HCT116 (cell line): ENCODE measurements at regions not wholly inside any gene's neighbourhood (a gene's known extent, or its start where the extent isn't known, plus 50 kb on each side); places are given as distances from the start of the nearest gene placed in this dataset.

ENCODE experiments used
- ATAC-seq: fragments of 200-7000 bp; cut with Tn5 transposase; 2 replicates; pipeline ENCODE4 v1.9.1; 2020; ENCODE audit warnings: mild to moderate bottlenecking, moderate library complexity
- BruUV-seq: library from RNA; stranded (reverse); fragments of 400-500 nt; replicated peaks from 2 replicates; lab custom pipeline; 2021; lab: Mats Ljungman, UMichigan
- CTCF ChIA-PET: fragments of 300-600 bp; sonication (Branson Sonifier 250); formaldehyde crosslinking; loops from one replicate; lab custom pipeline; 2021; ENCODE audit warnings: antibody characterized with exemption; lab: Charles Lee
- POLR2A ChIA-PET: fragments of 300-600, 350-600 bp; sonication (Branson Sonifier 250); formaldehyde crosslinking; loops from one replicate; lab custom pipeline; 2021; ENCODE audit warnings: antibody characterized with exemption; lab: Charles Lee
- RAD21 ChIA-PET, 2 experiments: fragments of 300-600 bp; sonication (Branson Sonifier 250); formaldehyde crosslinking; loops; one replicate each; lab custom pipeline; 2023; ENCODE audit warnings: low total read pairs in 2 of 2; ENCODE audit not compliant: uncharacterized antibody in 2 of 2, unreplicated experiment in 2 of 2, low non-redundant PET in 1 of 2; lab: Charles Lee
- DNase-seq: peaks from one replicate; pipeline ENCODE4 v3.0.0-alpha.2; 2010; ENCODE audit warnings: low read depth, low spot score
- H2AFZ ChIP-seq: fragments of 200-600 bp; shearing (Covaris generic), sonication (generic); 2 replicates; pipeline ENCODE4 v1.6.1; 2017; ENCODE audit warnings: low read depth, mixed run types, mixed read lengths, antibody characterized with exemption, low read length; ENCODE audit not compliant: poor library complexity, severe bottlenecking
- H3K27ac ChIP-seq: 2 replicates; pipeline ENCODE4 v1.5.1; 2012; ENCODE audit warnings: low read depth, low read length
- H3K27me3 ChIP-seq: fragments of 200-600 bp; sonication (generic); 2 replicates; pipeline ENCODE4 v1.6.1; 2016; ENCODE audit warnings: mixed run types, low read length, mixed read lengths; ENCODE audit not compliant: insufficient read depth
- H3K36me3 ChIP-seq, 2 experiments: fragments of 200-500 bp in 1 of 2; fragments of 200-600 bp in 1 of 2; sonication (Bioruptor generic) in 1 of 2; sonication (generic) in 1 of 2; 2 replicates each; pipeline versions ENCODE4 v1.5.1 to v1.6.1; 2014 to 2016; ENCODE audit warnings: low read length in 2 of 2, inconsistent platforms in 1 of 2, mixed read lengths in 1 of 2, mixed run types in 1 of 2; ENCODE audit not compliant: insufficient read depth in 2 of 2, control insufficient read depth in 1 of 2
- H3K4me1 ChIP-seq, 2 experiments: fragments of 200-600 bp in 1 of 2; sonication (generic) in 1 of 2; 2 replicates each; pipeline versions ENCODE4 v1.5.1 to v1.6.1; 2012 to 2017; ENCODE audit warnings: low read length in 2 of 2, inconsistent platforms in 1 of 2, mild to moderate bottlenecking in 1 of 2, mixed read lengths in 1 of 2, mixed run types in 1 of 2, moderate library complexity in 1 of 2; ENCODE audit not compliant: insufficient read depth in 2 of 2, control insufficient read depth in 1 of 2
- H3K4me2 ChIP-seq: fragments of 200-600 bp; sonication (generic); 2 replicates; pipeline ENCODE4 v1.6.1; 2017; ENCODE audit warnings: mixed run types, low read length, mixed read lengths
- H3K4me3 ChIP-seq, 2 experiments: fragments of 200-600 bp in 1 of 2; sonication (generic) in 1 of 2; replicated peaks in 1 of 2; 2 replicates each; pipeline ENCODE4 v1.5.1; 2011 to 2016; ENCODE audit warnings: low read length in 2 of 2, control low read depth in 1 of 2, low read depth in 1 of 2, mild to moderate bottlenecking in 1 of 2, mixed read lengths in 1 of 2, mixed run types in 1 of 2
- H3K79me2 ChIP-seq: fragments of 200-600 bp; sonication (generic); 2 replicates; pipeline ENCODE4 v1.6.1; 2017; ENCODE audit warnings: mild to moderate bottlenecking, mixed run types, low read length, moderate library complexity, mixed read lengths; ENCODE audit not compliant: insufficient read depth
- H3K9ac ChIP-seq: fragments of 200-600 bp; sonication (generic); 2 replicates; pipeline ENCODE4 v1.6.1; 2016; ENCODE audit warnings: low read length, mixed read lengths
- H3K9me2 ChIP-seq: fragments of 200-600 bp; sonication (generic), shearing (Covaris generic); 2 replicates; pipeline ENCODE4 v1.6.1; 2017; ENCODE audit warnings: mixed run types, mild to moderate bottlenecking, moderate library complexity; ENCODE audit not compliant: insufficient read depth
- H3K9me3 ChIP-seq, 2 experiments: fragments of 200-500 bp in 1 of 2; fragments of 200-600 bp in 1 of 2; sonication (Bioruptor generic) in 1 of 2; sonication (generic) in 1 of 2; 2 replicates each; pipeline ENCODE4 v1.6.1; 2014 to 2017; ENCODE audit warnings: low read length in 2 of 2, mixed read lengths in 2 of 2, inconsistent platforms in 1 of 2, low read depth in 1 of 2, mild to moderate bottlenecking in 1 of 2, mixed run types in 1 of 2, moderate library complexity in 1 of 2; ENCODE audit not compliant: control insufficient read depth in 1 of 2, insufficient read depth in 1 of 2
- H4K20me1 ChIP-seq: fragments of 200-600 bp; sonication (generic), shearing (Covaris generic); 2 replicates; pipeline ENCODE4 v1.6.1; 2017; ENCODE audit warnings: mixed run types, mild to moderate bottlenecking, moderate library complexity; ENCODE audit not compliant: insufficient read depth
- CBX3 ChIP-seq: IDR thresholded peaks from 2 replicates; pipeline ENCODE4 v1.6.1; 2012; ENCODE audit warnings: low read depth
- CEBPB ChIP-seq: IDR thresholded peaks from 2 replicates; pipeline ENCODE4 v1.6.1; 2012; ENCODE audit warnings: low read depth
- EGR1 ChIP-seq: IDR thresholded peaks from 2 replicates; pipeline ENCODE4 v1.6.1; 2012; ENCODE audit warnings: low read depth
- EZH2 ChIP-seq: fragments of 200-600 bp; sonication (generic); IDR thresholded peaks from 2 replicates; pipeline ENCODE4 v1.6.1; 2017; ENCODE audit warnings: antibody characterized with exemption, mixed run types
- EZH2phosphoT487 ChIP-seq: fragments of 200-600 bp; IDR thresholded peaks from 2 replicates; pipeline ENCODE4 v1.6.1; 2018; ENCODE audit warnings: antibody characterized with exemption, borderline replicate concordance
- FOSL1 ChIP-seq: IDR thresholded peaks from 2 replicates; pipeline ENCODE4 v1.6.1; 2012; ENCODE audit warnings: low read depth
- JUND ChIP-seq: IDR thresholded peaks from 2 replicates; pipeline ENCODE4 v1.6.1; 2012
- RAD21 ChIP-seq: IDR thresholded peaks from 2 replicates; pipeline ENCODE4 v1.6.1; 2012; ENCODE audit warnings: low read depth, mild to moderate bottlenecking
- SIN3A ChIP-seq: IDR thresholded peaks from 2 replicates; pipeline ENCODE4 v1.6.1; 2012; ENCODE audit warnings: low read depth
- SP1 ChIP-seq: IDR thresholded peaks from 2 replicates; pipeline ENCODE4 v1.6.1; 2012; ENCODE audit warnings: low read depth
- SRF ChIP-seq: IDR thresholded peaks from 2 replicates; pipeline ENCODE4 v1.6.1; 2012; ENCODE audit warnings: low read depth
- ZNF274 ChIP-seq: fragments of 200-500 bp; sonication (Bioruptor generic); IDR thresholded peaks from 2 replicates; pipeline ENCODE4 v1.6.1; 2014; ENCODE audit warnings: mild to moderate bottlenecking, low read depth, low read length, inconsistent platforms
- intact Hi-C: fragments of 100-400 bp; cut with micrococcal nuclease; formaldehyde crosslinking; loops from 2 replicates; pipeline ENCODE4 v1.10.0; 2022
- TF ChIP-seq, protein P1 (sequence below): IDR thresholded peaks from 2 replicates; pipeline ENCODE4 v1.6.1; 2012; ENCODE audit warnings: low read depth
- TF ChIP-seq, protein P2 (sequence below), 3 experiments: fragments of 200-600 bp in 1 of 3; sonication (generic) in 1 of 3; IDR thresholded peaks in 2 of 3; conservative IDR thresholded peaks in 1 of 3; 2 replicates each; pipeline ENCODE4 v1.5.1; 2012 to 2017; ENCODE audit warnings: low read depth in 2 of 3, low read length in 2 of 3, antibody characterized with exemption in 1 of 3, borderline replicate concordance in 1 of 3, control low read depth in 1 of 3, mild to moderate bottlenecking in 1 of 3, mixed read lengths in 1 of 3, mixed run types in 1 of 3, moderate library complexity in 1 of 3; ENCODE audit not compliant: insufficient read depth in 1 of 3
- TF ChIP-seq, protein P3 (sequence below): IDR thresholded peaks from 2 replicates; pipeline ENCODE4 v1.6.1; 2012

DNA sequence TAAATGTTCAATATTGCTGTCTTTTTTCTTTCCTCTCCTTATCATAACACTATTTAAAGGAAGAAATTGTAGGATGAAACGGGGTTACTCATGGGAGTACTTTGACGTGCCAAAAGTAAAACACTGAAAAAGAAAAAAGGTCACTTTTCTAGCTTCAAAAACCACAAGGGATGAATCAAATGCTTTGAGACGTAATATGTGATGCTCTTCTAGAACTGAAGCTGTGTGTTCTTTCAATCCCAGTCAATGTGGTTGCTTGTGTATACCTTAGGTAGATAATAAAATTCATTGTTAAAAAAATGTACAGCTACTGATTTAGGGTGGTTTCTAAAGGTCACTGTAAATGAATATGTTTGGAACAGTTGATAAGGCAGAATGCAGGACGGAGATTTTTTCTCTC is 538.8 kb upstream of the ZNF717 start:
- H3K9ac ChIP-seq, result no peak overlapping the region
- DNase-seq, result no peak
- H3K4me1 ChIP-seq, result no peaks in the 10 kb centered on the region
- POLR2A ChIA-PET, result no interaction called here
- no peaks in the 10 kb centered on the region for H3K36me3 ChIP-seq
- CTCF ChIA-PET, result no interaction called here
- H3K79me2 ChIP-seq, result no peaks in the 10 kb centered on the region
- no peaks in the 10 kb centered on the region for H4K20me1 ChIP-seq
- intact Hi-C loops, result no loop called here
- H3K4me2 ChIP-seq, result no peak overlapping the region
- RAD21 ChIA-PET, result no interaction called here
- no peak overlapping the region for H3K4me3 ChIP-seq
- H2AFZ ChIP-seq, result no peak overlapping the region
- no TSS peak for BruUV-seq
- no peaks in the 10 kb centered on the region for H3K27me3 ChIP-seq
- ATAC-seq, result no peak
- no peak overlapping the region for H3K27ac ChIP-seq
- peaks cover 5 to 9% of the 10 kb centered on the region in 2 experiments; a peak in 2 of 4 replicates for H3K9me3 ChIP-seq
- no peaks in the 10 kb centered on the region for H3K9me2 ChIP-seq
- TF ChIP-seq FOSL1 (no peak), ZNF274 (no peak), SRF (no peak), EZH2phosphoT487 (no peak), RAD21 (no peak), SIN3A (no peak), JUND (no peak), SP1 (no peak), EZH2 (no peak), CBX3 (no peak), CEBPB (no peak), EGR1 (no peak)
- TF ChIP-seq, protein P1, sequence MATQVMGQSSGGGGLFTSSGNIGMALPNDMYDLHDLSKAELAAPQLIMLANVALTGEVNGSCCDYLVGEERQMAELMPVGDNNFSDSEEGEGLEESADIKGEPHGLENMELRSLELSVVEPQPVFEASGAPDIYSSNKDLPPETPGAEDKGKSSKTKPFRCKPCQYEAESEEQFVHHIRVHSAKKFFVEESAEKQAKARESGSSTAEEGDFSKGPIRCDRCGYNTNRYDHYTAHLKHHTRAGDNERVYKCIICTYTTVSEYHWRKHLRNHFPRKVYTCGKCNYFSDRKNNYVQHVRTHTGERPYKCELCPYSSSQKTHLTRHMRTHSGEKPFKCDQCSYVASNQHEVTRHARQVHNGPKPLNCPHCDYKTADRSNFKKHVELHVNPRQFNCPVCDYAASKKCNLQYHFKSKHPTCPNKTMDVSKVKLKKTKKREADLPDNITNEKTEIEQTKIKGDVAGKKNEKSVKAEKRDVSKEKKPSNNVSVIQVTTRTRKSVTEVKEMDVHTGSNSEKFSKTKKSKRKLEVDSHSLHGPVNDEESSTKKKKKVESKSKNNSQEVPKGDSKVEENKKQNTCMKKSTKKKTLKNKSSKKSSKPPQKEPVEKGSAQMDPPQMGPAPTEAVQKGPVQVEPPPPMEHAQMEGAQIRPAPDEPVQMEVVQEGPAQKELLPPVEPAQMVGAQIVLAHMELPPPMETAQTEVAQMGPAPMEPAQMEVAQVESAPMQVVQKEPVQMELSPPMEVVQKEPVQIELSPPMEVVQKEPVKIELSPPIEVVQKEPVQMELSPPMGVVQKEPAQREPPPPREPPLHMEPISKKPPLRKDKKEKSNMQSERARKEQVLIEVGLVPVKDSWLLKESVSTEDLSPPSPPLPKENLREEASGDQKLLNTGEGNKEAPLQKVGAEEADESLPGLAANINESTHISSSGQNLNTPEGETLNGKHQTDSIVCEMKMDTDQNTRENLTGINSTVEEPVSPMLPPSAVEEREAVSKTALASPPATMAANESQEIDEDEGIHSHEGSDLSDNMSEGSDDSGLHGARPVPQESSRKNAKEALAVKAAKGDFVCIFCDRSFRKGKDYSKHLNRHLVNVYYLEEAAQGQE, result no peak
- TF ChIP-seq, protein P2, sequence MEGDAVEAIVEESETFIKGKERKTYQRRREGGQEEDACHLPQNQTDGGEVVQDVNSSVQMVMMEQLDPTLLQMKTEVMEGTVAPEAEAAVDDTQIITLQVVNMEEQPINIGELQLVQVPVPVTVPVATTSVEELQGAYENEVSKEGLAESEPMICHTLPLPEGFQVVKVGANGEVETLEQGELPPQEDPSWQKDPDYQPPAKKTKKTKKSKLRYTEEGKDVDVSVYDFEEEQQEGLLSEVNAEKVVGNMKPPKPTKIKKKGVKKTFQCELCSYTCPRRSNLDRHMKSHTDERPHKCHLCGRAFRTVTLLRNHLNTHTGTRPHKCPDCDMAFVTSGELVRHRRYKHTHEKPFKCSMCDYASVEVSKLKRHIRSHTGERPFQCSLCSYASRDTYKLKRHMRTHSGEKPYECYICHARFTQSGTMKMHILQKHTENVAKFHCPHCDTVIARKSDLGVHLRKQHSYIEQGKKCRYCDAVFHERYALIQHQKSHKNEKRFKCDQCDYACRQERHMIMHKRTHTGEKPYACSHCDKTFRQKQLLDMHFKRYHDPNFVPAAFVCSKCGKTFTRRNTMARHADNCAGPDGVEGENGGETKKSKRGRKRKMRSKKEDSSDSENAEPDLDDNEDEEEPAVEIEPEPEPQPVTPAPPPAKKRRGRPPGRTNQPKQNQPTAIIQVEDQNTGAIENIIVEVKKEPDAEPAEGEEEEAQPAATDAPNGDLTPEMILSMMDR (IDR thresholded peaks at IDR 0.05 in 2 of 3, conservative IDR thresholded peaks at IDR 0.05 in 1 of 3; ENCODE audit: borderline replicate concordance in 1 of 3, insufficient read depth in 1 of 3, low read depth in 2 of 3, low read length in 2 of 3), result no peak
- TF ChIP-seq, protein P3, sequence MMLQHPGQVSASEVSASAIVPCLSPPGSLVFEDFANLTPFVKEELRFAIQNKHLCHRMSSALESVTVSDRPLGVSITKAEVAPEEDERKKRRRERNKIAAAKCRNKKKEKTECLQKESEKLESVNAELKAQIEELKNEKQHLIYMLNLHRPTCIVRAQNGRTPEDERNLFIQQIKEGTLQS, result no peak
